ENCODE measurements at regions not wholly inside any gene's neighbourhood (a gene's known extent, or its start where the extent isn't known, plus 50 kb on each side); places are given as distances from the start of the nearest gene placed in this dataset.

DNA sequence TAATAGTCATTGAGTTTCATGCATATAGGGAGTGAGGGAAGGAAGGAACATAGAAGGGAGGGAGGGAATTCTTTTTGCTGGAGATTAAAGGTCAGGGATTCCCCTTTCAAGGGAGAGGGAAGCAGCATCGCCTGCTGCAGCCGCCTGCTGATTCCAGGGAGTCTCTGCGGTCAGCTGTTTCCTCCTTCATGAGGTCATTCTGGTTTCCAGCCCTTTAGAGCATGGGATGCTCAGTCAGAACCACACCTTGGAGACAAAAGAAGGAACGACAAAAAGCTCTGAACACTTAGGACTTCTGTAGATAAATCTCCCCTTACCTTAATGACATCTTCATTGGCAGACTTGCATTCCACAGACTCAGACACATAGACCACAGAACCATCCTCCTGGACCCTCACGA is 923.0 kb upstream of the TMEM132C start:
- Histone ChIP-seq H3K4me1 (ENCODE audit: low read depth) (no peaks in the 10 kb centered on the region), H3K27ac (no peak overlapping the region), H3K36me3 (no peaks in the 10 kb centered on the region), H3K27me3 (no peaks in the 10 kb centered on the region), H3K4me3 (no peak overlapping the region), H3K9me3 (ENCODE audit: low read depth) (no peaks in the 10 kb centered on the region)
- no peak for DNase-seq (ENCODE audit: low read depth in 1 of 2, low spot score in 1 of 2)
- TF ChIP-seq, protein P1, sequence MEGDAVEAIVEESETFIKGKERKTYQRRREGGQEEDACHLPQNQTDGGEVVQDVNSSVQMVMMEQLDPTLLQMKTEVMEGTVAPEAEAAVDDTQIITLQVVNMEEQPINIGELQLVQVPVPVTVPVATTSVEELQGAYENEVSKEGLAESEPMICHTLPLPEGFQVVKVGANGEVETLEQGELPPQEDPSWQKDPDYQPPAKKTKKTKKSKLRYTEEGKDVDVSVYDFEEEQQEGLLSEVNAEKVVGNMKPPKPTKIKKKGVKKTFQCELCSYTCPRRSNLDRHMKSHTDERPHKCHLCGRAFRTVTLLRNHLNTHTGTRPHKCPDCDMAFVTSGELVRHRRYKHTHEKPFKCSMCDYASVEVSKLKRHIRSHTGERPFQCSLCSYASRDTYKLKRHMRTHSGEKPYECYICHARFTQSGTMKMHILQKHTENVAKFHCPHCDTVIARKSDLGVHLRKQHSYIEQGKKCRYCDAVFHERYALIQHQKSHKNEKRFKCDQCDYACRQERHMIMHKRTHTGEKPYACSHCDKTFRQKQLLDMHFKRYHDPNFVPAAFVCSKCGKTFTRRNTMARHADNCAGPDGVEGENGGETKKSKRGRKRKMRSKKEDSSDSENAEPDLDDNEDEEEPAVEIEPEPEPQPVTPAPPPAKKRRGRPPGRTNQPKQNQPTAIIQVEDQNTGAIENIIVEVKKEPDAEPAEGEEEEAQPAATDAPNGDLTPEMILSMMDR (IDR thresholded peaks at IDR 0.05; ENCODE audit: low read depth, low read length), result no peak

DNA sequence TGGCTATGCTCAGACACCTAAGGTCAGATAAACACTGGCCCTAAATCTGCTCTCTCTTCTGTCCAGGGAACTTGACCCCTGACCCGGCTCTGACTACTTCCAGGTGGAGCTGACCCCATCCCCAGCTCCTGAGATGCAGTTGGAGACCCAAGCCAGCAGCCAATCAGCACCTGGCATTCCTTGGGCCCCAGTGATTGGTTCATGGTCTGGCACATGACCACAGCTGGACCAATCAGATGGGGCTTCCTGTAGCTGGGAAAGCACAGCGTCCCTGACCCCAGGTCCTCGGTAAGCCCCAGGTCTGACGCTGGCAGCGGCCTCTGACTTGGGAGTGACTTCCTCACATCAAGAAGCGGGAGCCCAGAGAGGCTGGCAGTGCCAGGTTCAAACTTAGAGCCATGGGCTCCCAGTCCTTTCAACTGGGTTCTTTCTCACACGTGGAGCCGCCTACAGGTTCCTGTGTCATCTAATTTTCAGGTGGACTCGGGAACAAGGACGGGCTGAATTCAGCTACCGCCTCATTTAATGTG is 915.4 kb upstream of the TMEM132C start:
- TF ChIP-seq, protein P1 (IDR thresholded peaks at IDR 0.05; ENCODE audit: low read depth, low read length), result no peak
- Histone ChIP-seq H3K4me3 (no peak overlapping the region), H3K27me3 (no peaks in the 10 kb centered on the region), H3K4me1 (ENCODE audit: low read depth) (no peaks in the 10 kb centered on the region), H3K9me3 (ENCODE audit: low read depth) (no peaks in the 10 kb centered on the region), H3K36me3 (no peaks in the 10 kb centered on the region), H3K27ac (no peak overlapping the region)
- no peak for DNase-seq (ENCODE audit: low read depth in 1 of 2, low spot score in 1 of 2)

DNA sequence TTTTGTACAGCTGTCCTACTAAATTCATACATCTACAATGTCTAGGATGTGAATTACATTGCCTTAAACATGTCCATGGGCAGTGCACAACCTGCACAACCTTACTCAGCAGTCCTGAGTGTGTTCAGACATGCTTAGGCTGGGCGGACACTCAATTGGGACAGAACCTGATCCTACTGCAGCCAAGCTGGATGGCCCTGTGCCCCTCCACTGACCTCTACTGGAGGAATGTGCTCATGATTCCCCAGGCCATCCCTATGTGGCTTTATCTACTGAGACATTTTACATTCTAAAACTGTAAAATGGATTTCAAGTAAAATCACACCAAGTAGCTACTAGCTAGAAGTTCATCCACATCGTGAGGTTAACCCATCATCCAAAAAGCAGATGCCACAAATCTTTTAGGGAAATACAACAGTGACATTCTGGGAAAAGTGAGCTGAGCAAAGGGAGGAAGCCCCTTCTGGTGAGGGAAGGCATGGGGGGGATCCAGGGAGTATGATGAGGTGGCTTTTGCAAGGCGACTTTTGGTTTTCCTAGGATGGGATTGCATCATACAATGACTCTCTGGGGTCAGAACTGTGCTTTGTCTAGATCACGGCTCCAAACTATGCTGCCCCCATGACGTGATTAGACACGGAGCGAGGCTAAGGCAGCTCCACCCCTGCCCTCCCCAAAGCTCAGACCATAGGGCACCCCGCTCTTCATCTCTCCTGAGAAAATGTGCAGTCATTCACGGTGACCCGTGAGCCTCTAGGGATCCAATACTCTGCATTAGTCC is 911.7 kb upstream of the TMEM132C start:
- Histone ChIP-seq H3K4me1 (ENCODE audit: low read depth) (no peaks in the 10 kb centered on the region), H3K36me3 (no peaks in the 10 kb centered on the region), H3K27ac (no peak overlapping the region), H3K9me3 (ENCODE audit: low read depth) (no peaks in the 10 kb centered on the region), H3K4me3 (no peak overlapping the region), H3K27me3 (no peaks in the 10 kb centered on the region)
- TF ChIP-seq, protein P1 (IDR thresholded peaks at IDR 0.05; ENCODE audit: low read depth, low read length), result no peak
- DNase-seq (ENCODE audit: low read depth in 1 of 2, low spot score in 1 of 2), result peak in 1 of 2 donors; percentile 49

DNA sequence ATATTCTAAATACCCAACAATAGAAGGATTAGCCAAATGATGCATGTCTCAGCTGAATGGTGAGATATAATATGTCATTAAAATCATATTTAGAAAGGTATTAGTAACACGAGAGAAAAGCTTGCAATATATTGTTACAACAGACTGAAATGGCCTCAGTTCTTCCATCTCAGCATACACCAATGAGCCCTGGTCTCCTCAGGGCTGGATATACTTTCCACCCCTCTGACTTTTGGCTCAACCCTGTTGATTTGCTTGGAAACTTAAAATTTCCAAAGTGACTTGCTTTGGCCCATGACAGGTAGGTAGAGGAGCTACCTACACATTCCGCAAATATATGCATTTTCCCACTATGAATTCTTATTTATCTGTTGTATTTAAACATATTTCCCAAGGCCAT is 908.1 kb upstream of the TMEM132C start:
- H3K4me3 ChIP-seq, result no peak overlapping the region
- DNase-seq (ENCODE audit: low read depth in 1 of 2, low spot score in 1 of 2), result no peak
- TF ChIP-seq, protein P1 (IDR thresholded peaks at IDR 0.05; ENCODE audit: low read depth, low read length), result no peak
- H3K27ac ChIP-seq, result no peak overlapping the region
- H3K36me3 ChIP-seq, result no peaks in the 10 kb centered on the region
- H3K27me3 ChIP-seq, result no peaks in the 10 kb centered on the region
- no peaks in the 10 kb centered on the region for H3K4me1 ChIP-seq (ENCODE audit: low read depth)
- no peaks in the 10 kb centered on the region for H3K9me3 ChIP-seq (ENCODE audit: low read depth)

DNA sequence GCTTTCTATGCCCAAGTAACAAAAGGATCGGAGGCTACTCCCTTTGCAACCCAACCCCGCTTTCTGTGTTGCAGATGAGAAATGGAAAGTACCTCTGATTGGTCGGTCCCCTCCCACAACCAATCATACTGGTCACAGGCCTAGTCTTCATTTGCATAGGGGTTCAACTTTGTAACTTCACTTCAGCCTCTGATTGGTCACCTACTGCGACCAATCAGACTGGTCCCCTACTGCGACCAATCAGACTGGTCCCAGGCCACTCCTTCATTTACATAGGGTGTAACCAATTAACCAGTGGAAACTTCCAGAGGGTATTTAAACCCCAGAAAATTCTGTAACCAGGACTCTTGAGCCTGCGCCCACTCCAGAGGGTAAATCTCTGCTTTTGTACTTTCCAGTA is 906.4 kb upstream of the TMEM132C start:
- Histone ChIP-seq H3K4me1 (ENCODE audit: low read depth) (no peaks in the 10 kb centered on the region), H3K27me3 (no peaks in the 10 kb centered on the region)
- TF ChIP-seq, protein P1 (IDR thresholded peaks at IDR 0.05; ENCODE audit: low read depth, low read length), result no peak

More for the DNA sequence above, 906.4 kb upstream of the TMEM132C start:
- Histone ChIP-seq H3K36me3 (no peaks in the 10 kb centered on the region), H3K27ac (no peak overlapping the region), H3K9me3 (ENCODE audit: low read depth) (no peaks in the 10 kb centered on the region), H3K4me3 (no peak overlapping the region)
- no peak for DNase-seq (ENCODE audit: low read depth in 1 of 2, low spot score in 1 of 2)
